HepG2 (cell line): ENCODE measurements at regions not wholly inside any gene's neighbourhood (a gene's known extent, or its start where the extent isn't known, plus 50 kb on each side); places are given as distances from the start of the nearest gene placed in this dataset.

Experiments used
- EED ChIP-seq: sonication (generic); formaldehyde crosslinking; IDR thresholded peaks from 2 replicates; pipeline ENCODE4 v1.5.0; 2020; ENCODE audit warnings: mild to moderate bottlenecking, missing genetic modification reagents
- MIXL1 ChIP-seq: IDR thresholded peaks from 2 replicates; pipeline ENCODE4 v1.6.1; 2016
- MZF1 ChIP-seq: sonication (generic); formaldehyde crosslinking; IDR thresholded peaks from 2 replicates; pipeline ENCODE4 v1.8.1; 2023; ENCODE audit warnings: mild to moderate bottlenecking, missing genetic modification reagents, borderline replicate concordance
- YY1 ChIP-seq: IDR thresholded peaks from 2 replicates; pipeline ENCODE4 v1.6.1; 2011; ENCODE audit warnings: low read length, low read depth, moderate library complexity, mild to moderate bottlenecking; ENCODE audit not compliant: insufficient read depth, insufficient replicate concordance
- ZFP36 ChIP-seq: fragments of 150-350 bp; IDR thresholded peaks from 2 replicates; pipeline ENCODE4 v1.6.1; 2018; ENCODE audit warnings: borderline replicate concordance, low read length, low read depth; ENCODE audit not compliant: partially characterized antibody
- ZFX ChIP-seq: sonication (generic); formaldehyde crosslinking; IDR thresholded peaks from 2 replicates; pipeline ENCODE4 v1.4.0; 2020; ENCODE audit warnings: mild to moderate bottlenecking, low read depth, missing genetic modification reagents, moderate library complexity
- ZNF777 ChIP-seq: sonication (generic); formaldehyde crosslinking; IDR thresholded peaks from 2 replicates; pipeline ENCODE4 v1.4.0; 2020; ENCODE audit warnings: missing genetic modification reagents

GRCh38 chr6:154672086-154672485, 61.1 kb upstream of the SCAF8 start:
- no peak for TF ChIP-seq EED (CRISPR knock-in tag)
- no peak for TF ChIP-seq ZNF777
- no peak for TF ChIP-seq ZFX
- no peak for TF ChIP-seq YY1
- no peak for TF ChIP-seq MZF1
- TF ChIP-seq ZFP36: no peak
- TF ChIP-seq MIXL1 (CRISPR knock-in tag): no peak
